DOHH2 (cell line): ENCODE measurements at regions not wholly inside any gene's neighbourhood (a gene's known extent, or its start where the extent isn't known, plus 50 kb on each side); places are given as distances from the start of the nearest gene placed in this dataset.

Experiments
- H3F3A ChIP-seq: fragments of 200-600 bp; sonication (generic), shearing (Covaris generic); 2 replicates; pipeline ENCODE4 v1.6.0; 2016; ENCODE audit warnings: antibody characterized with exemption, mild to moderate bottlenecking; ENCODE audit not compliant: control insufficient read depth, insufficient read depth
- H3K27ac ChIP-seq: fragments of 200-600 bp; sonication (generic); 2 replicates; pipeline ENCODE4 v1.5.1; 2014; ENCODE audit warnings: low read depth, mild to moderate bottlenecking, low read length, moderate library complexity
- H3K27me3 ChIP-seq: fragments of 200-600 bp; sonication (generic); 2 replicates; pipeline ENCODE4 v1.6.1; 2014; ENCODE audit warnings: mild to moderate bottlenecking, low read length, mixed read lengths; ENCODE audit not compliant: control insufficient read depth
- H3K36me3 ChIP-seq: fragments of 200-600 bp; sonication (generic); 2 replicates; pipeline ENCODE4 v1.6.1; 2014; ENCODE audit warnings: mild to moderate bottlenecking, low read length, moderate library complexity, mixed read lengths; ENCODE audit not compliant: control insufficient read depth
- H3K4me1 ChIP-seq: fragments of 200-600 bp; sonication (generic); 2 replicates; pipeline ENCODE4 v1.6.1; 2014; ENCODE audit warnings: mild to moderate bottlenecking, low read length, mixed read lengths; ENCODE audit not compliant: control insufficient read depth
- H3K4me2 ChIP-seq: fragments of 200-600 bp; sonication (generic); 2 replicates; pipeline ENCODE4 v1.6.0; 2014; ENCODE audit warnings: mild to moderate bottlenecking, low read length, moderate library complexity
- H3K4me3 ChIP-seq: fragments of 200-600 bp; sonication (generic); 2 replicates; pipeline ENCODE4 v1.5.1; 2014; ENCODE audit warnings: mild to moderate bottlenecking, low read length, mixed read lengths
- H3K79me2 ChIP-seq: fragments of 200-600 bp; sonication (generic); 2 replicates; pipeline ENCODE4 v1.6.1; 2014; ENCODE audit warnings: mild to moderate bottlenecking, low read length, mixed read lengths; ENCODE audit not compliant: control insufficient read depth
- H3K9me2 ChIP-seq: fragments of 200-600 bp; sonication (generic); replicated peaks from 2 replicates; pipeline ENCODE4 v1.6.1; 2014; ENCODE audit warnings: mild to moderate bottlenecking, low read length, mixed read lengths; ENCODE audit not compliant: control insufficient read depth
- H3K9me3 ChIP-seq: fragments of 200-600 bp; sonication (generic); 2 replicates; pipeline ENCODE4 v1.6.1; 2014; ENCODE audit warnings: antibody characterized with exemption, low read length, mixed read lengths; ENCODE audit not compliant: control insufficient read depth, insufficient read depth
- H4K20me1 ChIP-seq: fragments of 200-600 bp; sonication (generic); 2 replicates; pipeline ENCODE4 v1.6.0; 2014; ENCODE audit warnings: low read depth, mild to moderate bottlenecking, antibody characterized with exemption, low read length, moderate library complexity; ENCODE audit not compliant: control insufficient read depth, insufficient read depth
- CTCF ChIP-seq: fragments of 200-600 bp; sonication (generic); IDR thresholded peaks from one replicate; pipeline ENCODE4 v1.5.1; 2014; ENCODE audit warnings: antibody characterized with exemption, mild to moderate bottlenecking, low read depth, low read length; ENCODE audit not compliant: poor library complexity, severe bottlenecking
- EZH2phosphoT487 ChIP-seq: fragments of 200-600 bp; sonication (generic); IDR thresholded peaks from 2 replicates; pipeline ENCODE4 v1.6.1; 2017; ENCODE audit warnings: borderline replicate concordance, mild to moderate bottlenecking, antibody characterized with exemption, low read length, moderate library complexity, mixed read lengths

GRCh38 chr5:16992444-16992843 is 56.4 kb upstream of the MYO10 start:
- Histone ChIP-seq H3K36me3 (no peaks in the 10 kb centered on the region), H3K4me3 (no peak overlapping the region), H3F3A (no peaks in the 10 kb centered on the region), H3K27me3 (no peaks in the 10 kb centered on the region), H3K4me2 (no peak overlapping the region), H3K9me2 (no peaks in the 10 kb centered on the region), H3K27ac (no peak overlapping the region), H4K20me1 (no peaks in the 10 kb centered on the region), H3K4me1 (no peaks in the 10 kb centered on the region), H3K9me3 (no peaks in the 10 kb centered on the region), H3K79me2 (no peaks in the 10 kb centered on the region)
- no peak for TF ChIP-seq CTCF
- no peak for TF ChIP-seq EZH2phosphoT487

- no peaks in the 10 kb centered on the region for H4K20me1 ChIP-seq
- H3K27me3 ChIP-seq, result no peaks in the 10 kb centered on the region
- no peak overlapping the region for H3K4me3 ChIP-seq
- no peaks in the 10 kb centered on the region for H3K9me2 ChIP-seq
- no peak overlapping the region for H3K4me2 ChIP-seq
- no peaks in the 10 kb centered on the region for H3F3A ChIP-seq
- TF ChIP-seq EZH2phosphoT487 (no peak), CTCF (no peak)
- H3K27ac ChIP-seq, result no peak overlapping the region
- no peaks in the 10 kb centered on the region for H3K9me3 ChIP-seq
- H3K36me3 ChIP-seq, result no peaks in the 10 kb centered on the region
- no peaks in the 10 kb centered on the region for H3K79me2 ChIP-seq
- no peaks in the 10 kb centered on the region for H3K4me1 ChIP-seq
Measured at GRCh38 chr5:16994565-16994964, 58.5 kb upstream of the MYO10 start.

- H3K27ac ChIP-seq, result no peak overlapping the region
- no peaks in the 10 kb centered on the region for H3K4me1 ChIP-seq
- no peaks in the 10 kb centered on the region for H3K27me3 ChIP-seq
- H3K79me2 ChIP-seq, result no peaks in the 10 kb centered on the region
- H3K36me3 ChIP-seq, result no peaks in the 10 kb centered on the region
- no peak overlapping the region for H3K4me2 ChIP-seq
- H4K20me1 ChIP-seq, result no peaks in the 10 kb centered on the region
- H3K9me3 ChIP-seq, result no peaks in the 10 kb centered on the region
- TF ChIP-seq EZH2phosphoT487, result no peak
- TF ChIP-seq CTCF, result no peak
- no peak overlapping the region for H3K4me3 ChIP-seq
- no peaks in the 10 kb centered on the region for H3F3A ChIP-seq
- no peaks in the 10 kb centered on the region for H3K9me2 ChIP-seq
Measured at GRCh38 chr5:16995372-16995771, 59.3 kb upstream of the MYO10 start.

- Histone ChIP-seq H3K9me3 (no peaks in the 10 kb centered on the region), H3K79me2 (no peaks in the 10 kb centered on the region), H3K27me3 (no peaks in the 10 kb centered on the region), H3F3A (no peaks in the 10 kb centered on the region), H4K20me1 (no peaks in the 10 kb centered on the region), H3K4me1 (no peaks in the 10 kb centered on the region), H3K4me3 (no peak overlapping the region), H3K9me2 (no peaks in the 10 kb centered on the region), H3K4me2 (no peak overlapping the region), H3K36me3 (no peaks in the 10 kb centered on the region), H3K27ac (no peak overlapping the region)
- TF ChIP-seq EZH2phosphoT487, result no peak
- no peak for TF ChIP-seq CTCF
Measured at GRCh38 chr5:17000291-17000939, 64.3 kb upstream of the MYO10 start.
